DMS79 treated with DMSO at 0.1 percent for 48 hours (cell line): ENCODE measurements at regions not wholly inside any gene's neighbourhood (a gene's known extent, or its start where the extent isn't known, plus 50 kb on each side); places are given as distances from the start of the nearest gene placed in this dataset.
"Not testable (repeated sequence)": the region's sequence is repeated elsewhere in the genome, so short reads cannot be mapped to it uniquely, and the experiment has no call there.

Experiments used
- DNase-seq: peaks from one replicate; lab custom pipeline; 2025; lab: John Stamatoyannopoulos, UW

DNA sequence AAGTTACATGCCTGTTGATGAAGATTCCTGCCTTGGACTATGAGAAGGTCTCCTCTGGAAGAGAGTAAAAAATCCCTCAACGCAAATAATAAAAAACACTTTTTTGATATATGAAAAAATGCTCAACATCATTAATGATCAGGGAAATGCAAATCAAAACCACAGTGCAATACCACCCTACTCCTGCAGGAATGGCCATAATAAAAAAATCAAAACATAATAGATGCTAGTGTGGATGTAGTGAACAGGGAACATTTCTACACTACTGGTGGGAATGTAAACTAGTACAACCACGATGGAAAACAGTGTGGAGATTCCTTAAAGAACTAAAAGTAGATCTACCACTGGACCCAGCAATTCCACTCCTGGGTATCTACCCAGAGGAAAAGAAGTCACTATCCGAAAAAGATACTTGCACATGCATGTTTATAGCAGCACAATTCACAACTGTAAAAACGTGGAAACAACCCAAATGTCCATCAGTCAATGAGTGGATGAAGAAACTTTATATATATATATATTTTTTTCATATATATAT, 352.1 kb downstream of the SOX9 start:
- not testable (repeated sequence) for DNase-seq

GRCh38 chr17:72474243-72474642, 353.4 kb downstream of the SOX9 start:
- no peak for DNase-seq

DNA sequence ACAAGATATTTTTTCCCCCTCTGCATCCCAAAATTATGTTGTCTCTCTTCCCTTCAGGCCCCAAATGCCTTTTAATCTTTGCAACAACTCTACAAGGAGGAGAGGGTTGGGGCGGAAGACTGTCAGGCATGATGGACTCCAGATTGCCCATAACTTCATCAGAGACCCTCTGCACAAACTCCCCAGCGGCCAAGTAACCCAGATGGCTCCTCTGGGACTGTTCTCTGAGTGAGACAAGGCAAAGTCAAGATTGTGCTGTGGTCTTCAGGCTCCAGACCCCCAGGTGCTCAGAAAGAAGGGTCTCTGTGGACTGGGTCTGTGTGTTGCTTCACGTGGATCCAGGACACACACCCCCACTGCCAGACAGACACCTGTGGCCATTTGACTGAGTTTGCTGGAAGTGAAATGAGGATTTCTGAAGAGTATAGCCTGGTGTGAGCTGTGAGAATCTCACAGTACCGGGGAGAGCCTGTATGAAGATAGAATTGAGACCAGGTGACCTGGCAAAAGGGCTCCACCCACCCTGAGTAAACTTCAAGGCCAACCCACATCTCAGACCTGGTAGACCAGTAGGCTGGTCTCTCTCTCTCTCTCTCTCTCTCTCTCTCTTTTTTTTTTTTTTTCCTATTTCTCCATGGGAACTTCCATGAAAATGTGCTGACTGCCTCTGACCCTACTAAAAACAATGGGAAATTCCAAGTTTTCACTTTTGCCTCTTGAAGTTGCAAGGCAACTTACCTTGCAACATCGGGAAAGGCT, 354.1 kb downstream of the SOX9 start:
- no peak for DNase-seq

DNA sequence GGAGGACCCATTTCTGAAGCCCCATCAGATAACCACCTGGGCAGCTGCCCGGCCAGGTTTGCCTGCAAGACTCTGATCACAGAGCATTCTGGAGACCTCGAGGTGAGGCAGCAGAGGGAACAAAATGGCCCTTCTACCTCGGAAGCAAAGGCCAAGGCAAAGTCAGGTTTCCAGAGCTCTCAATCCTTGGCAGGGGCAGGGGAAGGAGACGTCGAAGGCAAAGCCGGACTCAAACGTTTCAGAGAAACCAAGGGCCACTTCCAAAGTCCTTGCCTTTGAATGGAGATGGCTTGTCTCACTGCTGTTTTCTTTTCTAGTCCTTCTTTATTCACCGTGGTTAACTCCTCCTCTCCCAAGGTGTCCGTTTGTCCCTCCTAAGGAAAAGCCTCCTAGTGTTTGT, 355.3 kb downstream of the SOX9 start:
- DNase-seq: peak; percentile 28

GRCh38 chr17:72476575-72476986, 355.8 kb downstream of the SOX9 start:
- peak; percentile 73 for DNase-seq

- DNase-seq: peak; percentile 62
These were observed 356.7 kb downstream of the SOX9 start for GRCh38 chr17:72477491-72477890.

- no peak for DNase-seq
These were observed 358.3 kb downstream of the SOX9 start for GRCh38 chr17:72479113-72479512.

DNA sequence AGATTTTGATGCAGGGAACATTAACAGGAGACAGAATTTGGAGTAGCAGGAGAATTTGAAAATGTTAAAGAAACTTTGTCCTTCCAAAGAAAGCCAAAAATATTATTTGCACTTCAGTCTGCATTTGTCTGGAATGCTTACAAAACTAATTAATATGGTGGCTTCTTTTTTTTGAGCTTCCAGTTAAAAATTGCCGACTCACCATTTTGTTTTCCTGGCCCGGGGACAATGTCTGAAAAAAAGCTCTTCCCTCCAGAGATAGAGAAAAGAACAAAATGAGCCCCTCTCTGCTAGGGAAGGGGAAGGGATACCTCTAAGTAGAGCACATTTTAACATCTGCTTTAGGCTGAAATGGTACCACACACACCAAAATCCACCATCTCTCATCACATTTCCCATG, 360.8 kb downstream of the SOX9 start:
- no peak for DNase-seq

DNA sequence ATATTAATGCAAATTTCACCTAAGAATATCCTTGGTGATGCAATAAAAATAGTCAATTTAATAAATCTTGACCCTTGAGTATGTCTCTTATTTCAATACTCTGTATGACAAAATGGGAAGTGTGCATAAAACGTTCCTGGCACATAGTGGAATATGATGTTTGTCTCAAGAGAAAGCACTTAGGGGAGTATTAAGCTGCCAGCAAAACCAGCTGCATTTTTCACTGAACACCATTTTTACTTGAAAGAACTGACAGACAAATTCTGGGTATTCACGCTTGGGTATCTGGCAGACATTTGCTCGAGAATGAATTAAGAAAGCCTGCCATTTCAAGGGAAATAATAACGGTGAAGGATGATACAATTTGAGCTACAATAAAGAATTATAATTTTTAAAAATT, 364.8 kb downstream of the SOX9 start:
- no peak for DNase-seq

- no peak for DNase-seq
These were observed 366.0 kb downstream of the SOX9 start for GRCh38 chr17:72486806-72487205.

DNA sequence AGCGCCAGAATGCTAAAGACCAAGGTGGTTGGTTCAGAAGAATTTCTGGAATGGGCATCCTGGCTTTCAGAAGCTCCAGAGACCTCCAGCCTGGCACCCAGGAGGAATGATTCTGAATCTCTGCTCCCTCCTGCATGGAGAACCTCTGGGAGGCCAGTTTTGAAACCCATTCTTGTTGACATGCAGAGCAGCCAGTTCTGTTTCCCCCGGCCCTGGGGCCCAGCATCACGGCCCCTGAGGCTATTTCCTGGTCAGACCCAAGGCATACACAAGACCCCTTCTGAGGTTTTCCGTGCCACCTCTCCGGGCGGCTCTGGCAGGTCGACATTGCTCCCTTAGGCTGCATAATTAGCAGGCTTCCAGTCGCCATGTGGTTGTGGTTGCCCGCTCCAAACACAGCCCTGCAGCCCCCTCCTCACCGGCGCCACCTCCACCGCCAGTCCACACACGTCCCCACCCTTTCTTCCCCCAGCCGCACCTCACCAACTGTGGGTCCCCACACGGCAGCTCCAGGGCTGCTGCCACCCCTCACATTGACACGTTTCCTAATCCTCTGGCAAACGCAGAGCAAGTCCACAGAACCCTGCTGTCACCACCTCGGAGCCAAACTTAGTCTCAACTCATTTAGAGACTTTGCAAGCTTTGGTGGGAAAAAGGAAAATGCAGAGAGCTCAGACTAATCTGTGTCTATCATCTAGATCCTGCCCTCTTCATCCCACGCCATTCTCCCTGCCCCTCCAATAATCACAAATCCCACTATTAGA, 367.1 kb downstream of the SOX9 start:
- DNase-seq: no peak

- peak; percentile 20 for DNase-seq
These were observed 367.9 kb downstream of the SOX9 start for GRCh38 chr17:72488555-72489271.

DNA sequence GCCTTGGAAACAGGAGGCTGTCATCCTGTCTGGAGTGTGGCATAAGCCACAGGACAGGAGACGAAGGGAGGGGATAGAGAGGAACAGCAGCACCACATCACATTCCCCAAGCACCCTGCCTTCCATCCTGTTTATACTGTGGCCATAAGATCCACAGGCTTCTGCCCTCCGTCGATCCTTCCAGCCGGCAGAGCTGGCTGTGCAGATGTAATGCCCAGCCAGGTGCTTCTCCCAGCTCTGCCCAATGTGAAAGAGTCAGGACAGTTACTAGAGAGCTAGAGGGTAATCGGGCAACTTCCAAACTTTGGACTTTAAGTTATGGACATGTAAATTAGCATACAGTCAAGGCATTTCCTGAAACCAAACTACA, 368.4 kb downstream of the SOX9 start:
- DNase-seq: no peak

GRCh38 chr17:72491102-72491501, 370.3 kb downstream of the SOX9 start:
- no peak for DNase-seq

GRCh38 chr17:72492494-72492893, 371.7 kb downstream of the SOX9 start:
- no peak for DNase-seq

- DNase-seq: no peak
These were observed 372.1 kb downstream of the SOX9 start for GRCh38 chr17:72492941-72493340.

DNA sequence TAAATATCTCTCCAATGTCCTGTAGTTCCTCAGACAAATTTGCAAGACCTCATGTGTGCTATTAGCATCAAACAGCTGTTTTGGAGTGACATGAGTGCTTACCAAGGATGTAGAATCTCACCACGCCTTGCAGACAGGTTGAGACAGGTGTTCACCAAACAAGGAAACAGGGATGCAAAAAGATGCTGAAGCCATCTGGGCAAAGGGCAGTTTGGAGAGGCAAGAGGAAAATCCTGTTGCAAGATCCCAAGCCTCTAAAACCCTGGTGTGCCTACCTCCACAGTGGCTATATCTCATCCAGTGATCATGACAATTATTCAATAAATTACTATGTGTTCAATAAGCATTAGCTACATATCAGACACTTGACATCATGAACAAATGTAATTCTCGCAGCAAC, 373.7 kb downstream of the SOX9 start:
- DNase-seq: peak; percentile 17

DNA sequence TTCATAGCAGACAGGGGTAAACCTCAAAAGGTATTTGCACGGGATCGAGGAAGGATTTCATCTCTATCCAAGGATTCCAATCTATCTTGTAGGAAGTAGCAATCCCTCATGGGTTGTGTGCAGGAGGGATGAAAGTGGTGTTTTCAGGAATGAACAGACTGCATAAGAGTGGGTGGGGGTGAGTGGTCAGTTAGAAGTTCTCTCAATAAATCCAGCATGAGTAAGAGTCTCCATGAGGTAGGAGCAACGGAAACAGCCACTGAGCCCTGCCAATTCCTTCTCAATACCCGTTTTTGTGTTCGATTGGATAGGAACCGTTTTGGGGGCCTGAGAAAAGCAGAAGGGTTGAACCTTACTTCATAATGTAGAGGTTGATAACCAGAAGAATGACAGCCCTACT, 375.6 kb downstream of the SOX9 start:
- no peak for DNase-seq

- no peak for DNase-seq
These were observed 377.1 kb downstream of the SOX9 start for GRCh38 chr17:72497915-72498314.

DNA sequence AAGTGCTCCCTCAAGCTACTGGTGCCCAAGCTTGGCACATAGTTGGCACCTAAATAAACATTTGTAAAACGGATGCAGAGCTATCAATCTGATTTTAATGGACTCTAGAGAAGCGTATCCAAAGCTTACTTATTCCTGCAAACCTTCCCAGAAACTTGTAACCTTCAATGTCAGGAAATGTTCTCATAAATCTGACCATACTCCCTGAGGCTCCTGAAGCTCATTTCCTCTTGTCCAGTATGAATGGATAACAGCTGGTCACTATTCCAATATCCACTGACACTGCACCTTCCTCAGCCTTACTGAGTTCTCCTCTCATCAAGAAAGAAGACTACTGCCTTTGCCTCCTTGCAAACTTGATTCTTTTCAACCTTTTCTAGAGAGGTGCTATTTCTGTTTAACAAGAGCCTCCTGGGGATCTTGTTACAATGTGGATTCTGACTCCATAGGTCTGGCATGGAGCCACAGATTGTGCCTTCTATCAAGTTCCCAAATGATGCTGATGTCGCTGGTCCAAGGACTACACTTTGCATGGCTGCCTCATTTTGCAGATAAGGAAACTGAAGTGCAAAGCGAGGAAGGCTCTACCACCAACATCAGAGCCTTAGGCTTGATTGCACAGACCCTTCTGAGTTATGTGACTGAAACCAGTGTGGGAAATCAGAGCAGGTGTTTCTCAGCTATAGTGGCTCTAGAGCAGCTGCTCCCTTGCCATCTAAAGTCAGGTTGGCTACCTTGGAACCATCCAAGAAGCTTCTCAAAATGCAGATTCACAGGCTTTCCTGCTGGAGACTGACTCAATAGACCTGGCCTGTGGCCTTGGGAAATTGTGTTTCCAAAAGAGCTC, 377.8 kb downstream of the SOX9 start:
- DNase-seq: peak; percentile 39
